GM18508 (cell line): ENCODE measurements at regions not wholly inside any gene's neighbourhood (a gene's known extent, or its start where the extent isn't known, plus 50 kb on each side); places are given as distances from the start of the nearest gene placed in this dataset.

ENCODE experiments used
- ATAC-seq: cut with Tn5 transposase; IDR thresholded peaks from one replicate; pipeline ENCODE4 v1.9.1; 2021; ENCODE audit warnings: moderate number of reproducible peaks; ENCODE audit not compliant: insufficient read depth, unreplicated experiment

- no peak for ATAC-seq
Observed at GRCh38 chr17:15112846-15113617, 152.1 kb downstream of the PMP22 start.

GRCh38 chr17:15109608-15110007, 155.5 kb downstream of the PMP22 start:
- no peak for ATAC-seq

GRCh38 chr17:15108992-15109391, 156.1 kb downstream of the PMP22 start:
- ATAC-seq = no peak

- no peak for ATAC-seq
Observed at GRCh38 chr17:15106540-15106939, 158.6 kb downstream of the PMP22 start.

- no peak for ATAC-seq
Observed at GRCh38 chr17:15103785-15104184, 161.3 kb downstream of the PMP22 start.

GRCh38 chr17:15101175-15101574, 164.0 kb downstream of the PMP22 start:
- ATAC-seq = no peak

GRCh38 chr17:15096511-15096910, 168.6 kb downstream of the PMP22 start:
- no peak for ATAC-seq

GRCh38 chr17:15095935-15096334, 169.2 kb downstream of the PMP22 start:
- ATAC-seq = no peak

GRCh38 chr17:15092762-15093161, 172.4 kb downstream of the PMP22 start:
- no peak for ATAC-seq

- ATAC-seq = no peak
Observed at GRCh38 chr17:15092261-15092660, 172.9 kb downstream of the PMP22 start.

- no peak for ATAC-seq
Observed at GRCh38 chr17:15091825-15092224, 173.3 kb downstream of the PMP22 start.

- ATAC-seq = no peak
Observed at GRCh38 chr17:15090533-15090932, 174.6 kb downstream of the PMP22 start.

- no peak for ATAC-seq
Observed at GRCh38 chr17:15087946-15088345, 177.2 kb downstream of the PMP22 start.

GRCh38 chr17:15086776-15087295, 178.3 kb downstream of the PMP22 start:
- ATAC-seq = no peak

GRCh38 chr17:15085890-15086677, 179.0 kb downstream of the PMP22 start:
- ATAC-seq = no peak

GRCh38 chr17:15083225-15083624, 181.9 kb downstream of the PMP22 start:
- ATAC-seq = no peak

GRCh38 chr17:15081008-15081407, 184.1 kb downstream of the PMP22 start:
- no peak for ATAC-seq

- no peak for ATAC-seq
Observed at GRCh38 chr17:15078570-15078969, 186.6 kb downstream of the PMP22 start.

GRCh38 chr17:15076991-15077663, 188.0 kb downstream of the PMP22 start:
- no peak for ATAC-seq

- ATAC-seq = no peak
Observed at GRCh38 chr17:15051933-15052332, 213.2 kb downstream of the PMP22 start.

- no peak for ATAC-seq
Observed at GRCh38 chr17:15049795-15050160, 215.3 kb downstream of the PMP22 start.
